ENCODE measurements at regions not wholly inside any gene's neighbourhood (a gene's known extent, or its start where the extent isn't known, plus 50 kb on each side); places are given as distances from the start of the nearest gene placed in this dataset.

GRCh38 chr16:9381905-9382304 lies 290.5 kb downstream of the HAPSTR1 start:
- no peak for TF ChIP-seq CTCF (IDR thresholded peaks at IDR 0.05; ENCODE audit: insufficient read depth, low read length, poor library complexity, severe bottlenecking)
- TF ChIP-seq EZH2phosphoT487 (conservative IDR thresholded peaks at IDR 0.05; ENCODE audit: low read length) = no peak
